ENCODE measurements at regions not wholly inside any gene's neighbourhood (a gene's known extent, or its start where the extent isn't known, plus 50 kb on each side); places are given as distances from the start of the nearest gene placed in this dataset.
"Not testable (repeated sequence)": the region's sequence is repeated elsewhere in the genome, so short reads cannot be mapped to it uniquely, and the experiment has no call there.

DNA sequence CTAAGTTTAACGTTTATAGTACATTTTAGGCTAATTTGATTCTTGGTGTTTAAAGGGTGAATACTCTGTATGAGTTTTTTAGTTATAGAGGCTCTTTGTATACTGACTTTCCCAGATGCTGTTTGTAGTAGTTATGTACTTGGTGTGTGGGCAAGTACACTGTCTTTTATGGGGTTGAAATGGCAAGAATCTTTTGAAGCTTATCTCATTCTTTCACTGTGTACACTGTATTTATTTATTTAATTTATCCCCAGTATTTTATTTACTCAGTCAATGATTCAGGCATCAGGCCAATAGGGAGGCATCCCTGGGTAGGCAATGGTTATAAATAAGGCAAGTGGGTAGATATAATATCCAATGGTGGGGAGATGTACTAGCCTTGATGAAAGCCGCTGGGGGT lies 277.0 kb upstream of the PTCHD4 start:
- no peak for DNase-seq (ENCODE audit: low read depth, low spot score)
- no peak overlapping the region for H3K27ac ChIP-seq

DNA sequence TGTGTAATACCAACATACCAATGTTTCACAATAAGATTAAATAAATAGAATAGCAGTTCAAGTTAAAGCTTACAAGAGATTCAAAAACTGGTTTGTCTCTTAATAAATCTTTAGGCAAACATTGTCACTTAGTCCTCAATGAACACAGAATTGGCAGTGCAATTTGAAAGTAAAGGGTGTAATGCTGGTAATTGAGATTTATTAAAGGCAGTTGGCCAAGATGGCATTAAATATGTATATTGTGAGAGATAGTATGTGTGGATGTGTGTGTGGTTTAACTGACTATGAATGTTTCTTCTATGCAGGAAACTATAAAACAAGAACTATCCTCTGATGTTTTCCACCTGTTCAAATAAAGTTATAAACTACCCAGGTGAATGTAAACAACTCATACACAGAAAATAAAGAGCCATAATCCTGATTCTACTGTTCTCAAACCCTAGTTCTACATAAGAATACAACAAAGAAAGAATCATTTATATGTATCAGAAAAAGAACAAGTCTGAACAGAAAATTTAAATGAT lies 267.9 kb upstream of the PTCHD4 start:
- no peak for DNase-seq (ENCODE audit: low read depth, low spot score)

DNA sequence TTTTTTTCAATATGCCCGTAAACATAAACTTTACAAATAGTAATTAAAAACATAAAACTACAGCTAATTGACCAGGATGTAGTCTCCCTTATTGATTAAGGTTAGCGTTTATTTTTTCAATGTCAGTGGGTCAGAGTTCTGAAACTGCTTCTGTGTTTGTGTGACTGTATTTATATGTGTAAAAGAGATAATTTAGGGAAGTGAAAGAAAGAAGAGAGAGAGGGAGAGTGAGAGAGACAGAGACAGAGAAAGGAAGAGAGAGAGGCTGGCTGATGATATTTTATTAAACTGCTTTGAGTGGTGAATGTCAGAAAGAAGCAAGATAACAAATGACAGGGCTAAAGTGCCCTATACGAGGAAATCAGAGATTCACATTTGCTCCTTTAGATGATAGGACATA lies 266.1 kb upstream of the PTCHD4 start:
- H3K27ac ChIP-seq = no peak overlapping the region
- DNase-seq (ENCODE audit: low read depth, low spot score) = no peak

More for the DNA sequence above, 267.9 kb upstream of the PTCHD4 start:
- H3K27ac ChIP-seq = no peak overlapping the region

DNA sequence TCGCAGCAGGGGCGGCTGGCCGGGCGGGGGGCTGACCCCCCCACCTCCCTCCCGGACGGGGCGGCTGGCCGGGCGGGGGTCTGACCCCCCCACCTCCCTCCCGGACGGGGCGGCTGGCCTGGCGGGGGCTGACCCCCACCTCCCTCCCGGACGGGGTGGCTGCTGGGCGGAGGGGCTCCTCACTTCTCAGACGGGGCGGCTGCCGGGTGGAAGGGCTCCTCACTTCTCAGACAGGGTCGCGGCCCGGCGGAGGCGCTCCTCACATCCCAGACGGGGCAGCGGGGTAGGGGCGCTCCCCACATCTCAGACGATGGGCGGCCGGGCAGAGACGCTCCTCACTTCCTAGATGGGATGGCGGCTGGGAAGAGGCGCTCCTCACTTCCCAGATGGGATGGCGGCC lies 260.2 kb upstream of the PTCHD4 start:
- not testable (repeated sequence) for H3K27ac ChIP-seq; DNase-seq (ENCODE audit: low read depth, low spot score)

DNA sequence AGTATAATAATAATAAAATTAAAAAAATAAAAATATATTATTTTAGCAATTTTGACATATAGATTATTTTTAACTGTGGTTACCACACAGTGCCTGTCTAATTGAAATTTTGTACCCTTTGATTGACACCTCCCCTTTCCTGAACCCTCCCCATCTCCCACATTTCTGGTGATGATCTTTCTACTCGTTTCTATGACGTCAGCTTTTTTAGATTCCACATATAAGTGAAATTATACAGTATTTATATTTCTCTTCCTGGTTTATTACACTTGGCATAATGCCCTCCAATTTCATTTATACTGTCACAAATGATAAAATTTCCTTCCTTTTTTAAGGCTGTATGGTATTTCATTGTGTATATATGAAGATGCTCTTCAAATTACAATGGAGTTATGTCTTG lies 258.1 kb upstream of the PTCHD4 start:
- H3K27ac ChIP-seq = no peak overlapping the region
- no peak for DNase-seq (ENCODE audit: low read depth, low spot score)

DNA sequence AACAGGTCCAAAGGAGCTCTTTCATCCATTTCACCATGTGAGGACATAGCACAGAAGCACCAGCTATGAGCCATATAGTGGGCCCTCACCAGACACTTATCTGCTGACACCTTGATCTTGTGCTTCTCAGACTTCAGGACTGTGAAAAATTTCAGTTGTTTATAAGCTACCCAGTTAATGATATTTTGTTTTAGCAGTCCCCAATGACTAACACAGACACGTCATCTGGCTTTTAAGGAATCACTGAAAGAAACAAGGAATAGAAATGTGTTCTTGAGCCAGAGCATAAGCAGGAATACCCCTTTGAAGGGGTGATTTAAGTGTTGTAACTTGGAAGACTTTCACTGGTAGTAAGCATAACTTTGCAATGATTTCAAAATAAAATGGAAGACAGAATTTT lies 214.7 kb upstream of the PTCHD4 start:
- no peak overlapping the region for H3K27ac ChIP-seq
- DNase-seq (ENCODE audit: low read depth, low spot score) = no peak

DNA sequence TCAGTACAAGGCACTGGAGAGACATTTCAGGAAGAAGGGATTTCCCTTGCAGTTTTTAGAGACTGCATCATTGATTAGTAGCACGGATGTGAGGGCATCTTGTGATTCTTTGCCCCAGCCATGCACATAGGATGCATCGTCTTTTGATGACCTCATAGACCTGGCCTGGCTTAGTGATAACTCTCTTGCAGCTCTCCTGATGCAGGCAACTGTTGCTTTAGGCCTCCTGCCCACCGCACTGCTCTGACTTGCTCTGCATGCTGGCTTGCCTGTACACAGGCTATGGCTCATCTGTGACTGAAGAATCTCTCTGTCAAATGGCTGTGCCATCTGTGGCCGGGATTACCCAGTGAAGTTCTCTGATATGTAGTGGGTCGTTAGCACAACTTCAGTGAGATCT lies 207.7 kb upstream of the PTCHD4 start:
- no peak overlapping the region for H3K27ac ChIP-seq
- DNase-seq (ENCODE audit: low read depth, low spot score) = no peak

DNA sequence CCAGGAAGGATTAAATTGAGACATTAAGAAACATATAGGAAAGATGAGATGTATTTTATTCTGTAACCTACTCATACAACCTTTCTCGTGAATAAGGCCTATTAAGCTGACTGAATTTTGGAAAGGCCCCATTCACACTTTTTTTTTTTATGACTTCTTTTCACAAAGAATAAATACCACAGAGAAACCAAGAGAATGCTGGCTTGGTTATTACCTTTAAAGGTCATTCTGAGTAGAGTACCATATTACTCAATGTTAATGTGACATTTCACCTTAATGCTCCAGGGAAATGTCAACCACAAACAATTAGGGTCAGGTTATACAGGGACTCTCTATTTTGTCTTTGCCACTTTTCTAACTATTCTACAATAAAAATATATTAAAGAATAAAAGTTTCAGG lies 204.9 kb upstream of the PTCHD4 start:
- DNase-seq (ENCODE audit: low read depth, low spot score) = no peak

DNA sequence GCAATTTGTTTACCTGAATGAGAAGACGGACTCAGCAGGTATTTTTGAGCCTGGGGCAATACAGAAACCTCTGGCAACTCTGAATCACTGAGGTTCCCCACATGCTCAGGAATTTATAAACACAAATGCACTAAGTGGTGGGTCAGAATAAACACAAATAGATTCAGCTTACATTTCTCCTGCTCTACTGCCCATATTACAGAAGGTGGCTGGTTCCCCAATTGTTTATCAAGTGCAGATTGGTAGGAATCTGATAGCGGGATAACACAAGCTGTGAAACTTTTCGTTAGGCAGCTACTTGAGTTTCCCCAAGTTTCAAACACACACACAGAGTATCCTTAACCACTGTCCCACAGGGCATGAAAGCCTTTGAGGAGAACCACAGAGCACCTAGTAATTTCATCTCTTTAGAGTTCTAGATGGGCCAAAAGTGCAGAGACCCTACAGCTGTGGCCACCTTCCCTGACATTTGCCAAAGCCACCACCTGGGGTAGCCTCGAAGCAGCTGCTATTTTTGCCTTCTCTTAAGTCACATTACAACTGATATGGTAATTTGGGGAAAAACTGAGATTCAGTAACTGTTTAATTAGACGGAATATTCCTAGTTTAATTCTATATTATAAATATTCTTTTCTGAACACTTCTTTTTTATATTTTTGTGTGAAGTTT lies 204.2 kb upstream of the PTCHD4 start:
- DNase-seq (ENCODE audit: low read depth, low spot score) = no peak
- no peak overlapping the region for H3K27ac ChIP-seq

More for the DNA sequence above, 204.9 kb upstream of the PTCHD4 start:
- H3K27ac ChIP-seq = no peak overlapping the region

DNA sequence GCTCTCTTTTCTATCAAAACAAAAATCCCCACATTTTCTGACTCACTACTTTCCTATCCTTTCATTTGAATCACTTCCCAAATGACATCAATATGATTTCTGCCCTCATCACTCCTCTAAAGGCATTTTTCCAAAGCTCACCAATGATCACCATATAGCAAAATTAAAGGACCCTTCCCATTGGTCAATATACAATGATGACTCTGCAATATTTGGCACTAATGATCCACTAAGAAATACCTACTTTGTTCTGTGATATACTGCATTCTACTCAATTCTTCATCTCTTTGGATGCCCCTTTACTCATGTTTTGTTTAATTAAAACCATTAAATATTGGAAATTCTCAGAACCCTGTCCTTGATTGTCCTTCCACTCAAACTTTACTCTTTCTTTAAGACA lies 200.3 kb upstream of the PTCHD4 start:
- DNase-seq (ENCODE audit: low read depth, low spot score) = no peak

DNA sequence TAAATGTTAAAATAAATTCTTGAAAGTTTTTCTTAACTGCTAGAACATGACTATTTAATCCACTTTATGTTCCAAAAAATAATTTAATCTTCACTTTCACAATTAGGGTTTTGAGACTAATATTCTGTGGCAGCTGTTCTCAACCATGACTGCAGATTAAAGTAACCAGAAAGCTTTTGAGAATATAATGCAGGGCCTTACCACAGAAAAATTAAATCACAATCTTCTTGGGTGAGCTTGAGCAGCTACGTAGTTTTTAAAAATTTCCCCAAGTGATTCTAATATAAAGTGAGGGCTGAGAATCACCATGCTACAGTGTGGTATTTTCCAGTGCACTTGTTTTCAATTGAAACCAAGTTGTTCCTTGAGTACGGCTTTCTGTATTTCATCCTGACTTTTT lies 196.6 kb upstream of the PTCHD4 start:
- DNase-seq (ENCODE audit: low read depth, low spot score) = no peak
- no peak overlapping the region for H3K27ac ChIP-seq

More for the DNA sequence above, 200.3 kb upstream of the PTCHD4 start:
- no peak overlapping the region for H3K27ac ChIP-seq

DNA sequence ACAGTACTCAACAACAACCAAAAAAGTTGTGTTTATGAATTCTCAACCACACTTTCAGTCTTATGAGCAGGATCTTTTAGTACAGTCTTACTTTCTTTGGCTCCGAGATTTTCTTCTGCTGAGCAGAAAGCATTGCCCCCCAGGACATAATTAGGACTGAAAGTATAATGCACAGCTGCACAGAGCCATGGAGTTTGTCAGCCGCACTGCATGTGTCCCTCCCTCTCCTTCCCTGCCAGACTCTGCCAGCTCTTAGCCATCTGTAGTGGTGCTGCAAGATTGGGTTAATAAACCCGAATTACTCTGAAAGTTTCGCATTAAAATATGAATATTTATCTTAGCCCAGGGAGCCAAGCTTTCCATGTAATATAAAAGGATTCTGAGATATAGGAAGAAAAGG lies 179.6 kb upstream of the PTCHD4 start:
- no peak overlapping the region for H3K27ac ChIP-seq

DNA sequence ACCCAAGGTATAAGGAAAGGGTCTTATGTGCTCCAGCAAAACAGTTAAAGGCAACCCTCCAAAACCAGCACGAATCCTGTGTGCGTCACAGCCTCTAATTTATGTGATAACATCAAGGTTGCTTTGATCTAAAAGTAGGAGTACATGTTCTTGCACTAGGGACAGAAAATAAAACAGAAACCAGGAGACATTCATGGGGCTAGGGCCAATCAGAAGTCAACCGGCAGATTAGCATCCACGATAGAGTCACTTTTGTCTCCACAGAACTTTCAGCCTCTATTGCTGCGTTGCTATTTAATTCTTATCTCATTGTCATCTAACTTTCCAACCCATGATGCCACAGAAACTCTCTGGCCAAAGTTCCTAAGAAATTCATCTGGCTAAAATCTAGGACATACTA lies 178.8 kb upstream of the PTCHD4 start:
- no peak for DNase-seq (ENCODE audit: low read depth, low spot score)
- H3K27ac ChIP-seq = no peak overlapping the region

More for the DNA sequence above, 179.6 kb upstream of the PTCHD4 start:
- no peak for DNase-seq (ENCODE audit: low read depth, low spot score)

DNA sequence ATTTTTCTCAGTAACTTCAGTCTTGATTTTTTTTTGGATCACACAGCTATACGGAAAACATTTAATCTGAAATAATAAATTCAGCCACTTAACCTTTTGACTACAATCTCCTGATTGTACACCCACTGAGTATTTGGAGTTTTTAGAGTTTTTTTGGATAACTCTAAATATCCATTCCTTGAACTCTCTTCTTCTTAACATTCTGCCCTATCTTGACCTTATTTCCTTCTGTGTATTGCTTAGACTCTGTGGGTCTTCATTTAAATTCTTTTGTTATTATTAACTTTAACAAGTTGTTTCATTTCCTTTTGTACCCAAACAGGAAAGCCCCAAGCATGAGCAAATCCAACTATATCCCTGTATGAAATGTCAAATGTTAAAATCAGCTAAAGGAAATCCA lies 170.2 kb upstream of the PTCHD4 start:
- no peak overlapping the region for H3K27ac ChIP-seq
- DNase-seq (ENCODE audit: low read depth, low spot score) = no peak

DNA sequence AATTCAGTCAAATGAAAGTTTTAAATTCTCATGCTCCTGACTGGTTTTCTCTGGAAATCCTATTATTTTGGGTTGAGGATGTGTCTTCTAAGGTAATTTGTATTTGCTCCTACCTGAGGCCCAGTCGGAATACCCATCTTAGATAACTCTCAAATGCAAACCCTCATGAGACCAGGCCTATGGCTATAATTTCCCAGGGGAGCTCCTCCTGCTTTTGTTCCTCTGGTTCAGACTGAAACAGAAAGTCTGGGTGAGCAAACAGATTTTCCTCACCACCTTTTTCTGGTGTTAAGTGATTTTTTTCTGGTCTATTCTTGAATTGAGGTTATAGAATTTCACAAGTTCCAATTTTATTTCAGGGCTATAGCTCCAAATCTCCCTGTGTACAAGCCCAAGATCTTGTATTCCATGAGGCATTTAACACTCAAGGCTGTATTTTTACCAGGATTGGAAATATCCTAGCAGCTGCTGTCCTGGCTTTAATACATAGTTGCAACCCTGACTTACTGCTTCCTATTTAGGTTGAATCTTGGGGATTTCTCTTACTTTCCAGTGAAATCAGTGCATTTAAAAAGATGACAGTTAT lies 169.1 kb upstream of the PTCHD4 start:
- no peak for DNase-seq (ENCODE audit: low read depth, low spot score)
- no peak overlapping the region for H3K27ac ChIP-seq

DNA sequence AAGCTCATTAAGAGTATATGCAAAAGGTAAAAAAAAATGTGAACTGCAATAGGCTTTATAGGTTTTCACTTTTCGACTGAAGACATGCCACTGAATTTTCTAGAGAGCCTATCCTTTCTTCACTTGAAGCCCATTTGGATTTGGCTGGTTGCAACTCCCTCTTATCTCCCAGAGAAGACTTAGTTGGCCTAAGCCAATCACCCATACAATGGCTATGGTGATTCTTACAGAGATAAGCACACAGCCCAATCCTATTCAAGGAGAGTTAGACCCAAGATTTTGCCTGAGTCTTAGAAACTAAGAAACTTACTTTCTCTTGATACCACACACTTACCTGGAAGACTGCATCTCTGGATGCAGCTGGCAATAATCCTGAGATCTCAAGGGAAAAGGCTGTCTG lies 167.3 kb upstream of the PTCHD4 start:
- DNase-seq (ENCODE audit: low read depth, low spot score) = no peak
- H3K27ac ChIP-seq = no peak overlapping the region

DNA sequence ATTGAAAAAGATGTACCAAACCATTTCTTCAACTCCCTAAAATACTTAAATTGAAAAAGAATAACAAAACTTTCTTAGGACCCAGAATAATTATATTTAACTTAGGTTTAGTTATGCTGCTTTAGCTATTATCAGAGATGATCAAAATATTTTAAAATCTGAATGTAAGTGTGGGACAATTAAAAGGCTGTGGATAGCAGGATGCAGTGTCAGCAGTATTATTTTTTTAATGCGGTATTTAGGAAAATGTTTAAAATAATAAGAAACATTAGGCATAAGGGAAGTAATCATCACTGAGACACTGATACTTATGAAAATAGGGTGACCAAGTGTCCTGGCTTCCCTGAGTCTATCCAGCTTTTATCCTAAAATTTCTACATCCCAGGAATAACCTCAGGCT lies 161.5 kb upstream of the PTCHD4 start:
- no peak for DNase-seq (ENCODE audit: low read depth, low spot score)

DNA sequence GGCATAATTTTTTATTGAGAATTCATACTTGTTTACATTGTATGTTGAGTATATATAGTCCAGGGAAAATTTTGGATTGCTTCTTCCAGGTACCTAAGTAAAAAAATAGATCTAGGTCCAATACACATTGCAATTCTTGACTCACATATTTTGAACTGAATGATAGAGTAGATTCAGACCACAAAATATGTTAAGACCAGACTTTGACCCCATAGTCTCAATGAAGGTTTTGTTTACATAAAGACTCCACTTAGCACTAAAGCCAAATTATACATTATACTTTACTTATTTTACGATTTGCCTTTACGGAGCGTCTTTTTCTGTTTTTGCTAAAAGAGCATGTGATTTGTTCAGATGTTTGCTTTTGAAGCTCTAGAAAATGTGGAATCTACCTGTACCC lies 144.1 kb upstream of the PTCHD4 start:
- no peak overlapping the region for H3K27ac ChIP-seq
- DNase-seq (ENCODE audit: low read depth, low spot score) = no peak

More for the DNA sequence above, 161.5 kb upstream of the PTCHD4 start:
- no peak overlapping the region for H3K27ac ChIP-seq

DNA sequence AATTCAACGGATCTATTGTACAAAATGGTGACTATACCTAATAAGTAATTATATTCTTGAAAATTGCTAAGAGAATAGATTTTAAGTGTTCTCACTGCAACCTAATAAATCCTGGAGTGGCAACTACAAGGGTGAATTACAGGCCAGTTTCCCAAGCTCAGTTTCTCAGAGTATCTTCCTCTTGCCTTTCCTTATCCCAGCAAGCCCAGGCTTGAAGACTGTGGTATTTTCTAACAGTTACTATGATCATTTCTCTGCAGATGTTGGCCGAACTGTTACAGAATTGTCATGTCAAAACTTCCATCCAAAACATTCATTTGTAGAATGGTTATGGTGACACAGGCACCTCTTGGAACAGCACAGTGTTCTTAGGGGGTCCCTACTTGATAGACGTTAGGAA lies 138.1 kb upstream of the PTCHD4 start:
- DNase-seq (ENCODE audit: low read depth, low spot score) = peak; percentile 8

DNA sequence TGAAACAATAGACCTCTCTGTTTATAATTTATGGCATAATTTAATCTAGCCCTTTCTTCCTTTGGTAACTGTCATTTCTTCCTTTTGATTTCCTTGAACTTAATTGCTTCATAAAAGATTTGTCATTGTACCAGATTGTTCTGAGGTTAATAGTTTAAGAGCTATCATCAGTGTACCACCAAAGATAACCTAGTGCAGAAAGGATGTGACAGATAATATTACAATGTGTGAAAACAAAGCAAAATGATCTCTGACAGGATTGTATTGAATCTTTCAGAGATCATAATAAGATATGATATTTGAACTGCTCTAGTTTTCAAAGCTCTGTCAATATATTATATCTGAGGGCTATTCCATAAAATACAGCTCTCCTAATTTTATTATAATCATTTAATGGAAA lies 132.1 kb upstream of the PTCHD4 start:
- H3K27ac ChIP-seq = no peak overlapping the region
- no peak for DNase-seq (ENCODE audit: low read depth, low spot score)

More for the DNA sequence above, 138.1 kb upstream of the PTCHD4 start:
- no peak overlapping the region for H3K27ac ChIP-seq

DNA sequence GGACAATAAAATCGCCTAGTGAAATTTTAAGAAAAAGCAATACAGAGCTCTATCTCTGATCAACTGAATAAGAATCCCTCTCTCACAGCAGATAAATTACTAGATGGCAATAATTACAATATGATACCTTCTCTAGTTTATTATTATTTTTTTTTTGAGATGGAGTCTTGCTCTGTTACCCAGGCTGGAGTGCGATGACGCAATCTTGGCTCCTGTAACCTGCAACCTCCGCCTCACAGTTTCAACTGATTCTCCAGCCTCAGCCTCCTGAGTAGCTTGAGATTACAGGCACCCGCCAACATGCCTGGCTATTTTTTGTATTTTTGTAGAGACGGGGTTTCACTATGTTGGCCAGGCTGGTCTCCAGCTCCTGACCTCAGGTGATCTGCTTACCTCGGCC lies 129.3 kb upstream of the PTCHD4 start:
- H3K27ac ChIP-seq = no peak overlapping the region
- no peak for DNase-seq (ENCODE audit: low read depth, low spot score)

DNA sequence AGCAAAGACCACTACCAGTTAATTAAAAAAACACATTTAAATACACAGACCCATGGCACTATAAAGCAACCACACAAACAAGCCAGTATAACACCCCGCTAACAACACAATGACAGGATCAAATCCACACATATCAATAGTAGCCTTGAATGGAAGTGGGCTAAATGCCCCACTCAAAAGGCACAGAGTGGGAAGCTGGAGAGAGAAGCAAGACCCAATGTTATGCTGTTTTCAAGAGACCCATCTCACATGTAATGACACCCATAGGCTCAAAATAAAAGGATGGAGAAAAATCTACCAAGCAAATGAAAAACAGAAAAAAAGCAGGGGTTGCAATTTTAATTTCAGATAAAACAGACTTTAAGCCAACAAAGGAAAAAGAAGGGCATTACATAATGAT lies 125.4 kb upstream of the PTCHD4 start:
- H3K27ac ChIP-seq = no peak overlapping the region
- DNase-seq (ENCODE audit: low read depth, low spot score) = no peak
